ENCODE measurements at regions not wholly inside any gene's neighbourhood (a gene's known extent, or its start where the extent isn't known, plus 50 kb on each side); places are given as distances from the start of the nearest gene placed in this dataset.

DNA sequence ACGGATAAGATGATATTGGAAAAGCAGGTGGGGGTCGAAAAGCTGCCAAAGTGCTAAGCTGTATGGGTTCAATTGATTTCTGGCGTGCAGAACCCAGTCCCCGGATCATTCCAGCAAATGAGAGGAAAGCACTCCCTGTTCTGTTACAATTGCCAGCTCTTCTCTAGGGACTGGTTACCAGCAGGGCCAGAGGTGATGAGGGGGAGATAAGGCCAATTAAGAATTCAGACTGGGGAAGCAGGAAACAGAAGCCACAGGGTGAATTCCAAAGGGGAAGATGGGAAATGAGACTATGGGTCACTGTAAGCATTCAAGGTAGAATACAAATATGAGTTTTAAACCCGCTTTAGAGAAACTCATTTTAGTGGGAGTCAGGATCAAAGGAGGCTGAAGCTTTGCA lies 349.4 kb upstream of the MAP3K7 start:
- DNase-seq (ENCODE audit: low read depth), result no peak
- TF ChIP-seq, protein P1, sequence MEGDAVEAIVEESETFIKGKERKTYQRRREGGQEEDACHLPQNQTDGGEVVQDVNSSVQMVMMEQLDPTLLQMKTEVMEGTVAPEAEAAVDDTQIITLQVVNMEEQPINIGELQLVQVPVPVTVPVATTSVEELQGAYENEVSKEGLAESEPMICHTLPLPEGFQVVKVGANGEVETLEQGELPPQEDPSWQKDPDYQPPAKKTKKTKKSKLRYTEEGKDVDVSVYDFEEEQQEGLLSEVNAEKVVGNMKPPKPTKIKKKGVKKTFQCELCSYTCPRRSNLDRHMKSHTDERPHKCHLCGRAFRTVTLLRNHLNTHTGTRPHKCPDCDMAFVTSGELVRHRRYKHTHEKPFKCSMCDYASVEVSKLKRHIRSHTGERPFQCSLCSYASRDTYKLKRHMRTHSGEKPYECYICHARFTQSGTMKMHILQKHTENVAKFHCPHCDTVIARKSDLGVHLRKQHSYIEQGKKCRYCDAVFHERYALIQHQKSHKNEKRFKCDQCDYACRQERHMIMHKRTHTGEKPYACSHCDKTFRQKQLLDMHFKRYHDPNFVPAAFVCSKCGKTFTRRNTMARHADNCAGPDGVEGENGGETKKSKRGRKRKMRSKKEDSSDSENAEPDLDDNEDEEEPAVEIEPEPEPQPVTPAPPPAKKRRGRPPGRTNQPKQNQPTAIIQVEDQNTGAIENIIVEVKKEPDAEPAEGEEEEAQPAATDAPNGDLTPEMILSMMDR (conservative IDR thresholded peaks at IDR 0.05; ENCODE audit: low read depth, low read length), result no peak

DNA sequence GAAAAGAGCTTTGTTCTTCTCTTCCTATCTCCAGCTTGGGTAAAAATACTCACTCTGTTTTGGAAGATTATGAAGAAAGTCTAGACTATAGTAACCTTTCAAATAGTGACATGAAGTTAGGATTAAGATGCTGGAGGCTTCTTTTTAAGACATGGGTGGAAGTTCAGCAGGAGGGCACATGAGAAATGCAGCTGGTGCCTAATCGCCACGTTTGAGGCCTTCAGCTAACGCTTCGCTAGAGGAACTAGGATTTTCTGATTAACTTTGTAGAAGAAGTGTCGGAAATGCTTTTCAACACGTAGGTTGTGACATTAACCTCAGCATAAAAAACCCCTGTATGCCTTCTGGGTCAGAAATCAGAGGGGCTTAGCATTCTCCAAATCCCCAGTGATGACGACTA lies 348.1 kb upstream of the MAP3K7 start:
- TF ChIP-seq, protein P1 (conservative IDR thresholded peaks at IDR 0.05; ENCODE audit: low read depth, low read length), result no peak
- no peak for DNase-seq (ENCODE audit: low read depth)
- H3K4me3 ChIP-seq (ENCODE audit: low read depth, low read length), result no peak overlapping the region

More for the DNA sequence above, 349.4 kb upstream of the MAP3K7 start:
- H3K4me3 ChIP-seq (ENCODE audit: low read depth, low read length), result no peak overlapping the region

DNA sequence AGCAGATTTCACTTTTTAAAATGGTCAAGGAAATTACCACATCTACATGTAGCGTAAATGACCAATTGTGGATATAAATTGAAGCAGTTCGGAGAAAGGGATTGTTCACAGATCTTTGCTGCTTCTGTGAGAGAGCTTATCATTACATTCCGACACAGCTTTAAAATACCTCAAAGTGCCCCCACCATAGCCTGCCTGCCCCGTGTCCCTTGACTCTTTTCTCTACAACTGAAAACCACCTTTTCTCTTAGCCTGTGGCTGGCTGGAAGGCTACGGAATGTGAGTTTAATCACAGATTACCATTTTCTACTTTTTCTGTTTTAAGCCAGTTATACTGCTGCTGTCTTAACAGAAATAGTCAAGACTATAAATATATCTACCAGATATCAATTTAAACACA lies 347.2 kb upstream of the MAP3K7 start:
- no peak overlapping the region for H3K4me3 ChIP-seq (ENCODE audit: low read depth, low read length)
- TF ChIP-seq, protein P1 (conservative IDR thresholded peaks at IDR 0.05; ENCODE audit: low read depth, low read length), result no peak
- no peak for DNase-seq (ENCODE audit: low read depth)

DNA sequence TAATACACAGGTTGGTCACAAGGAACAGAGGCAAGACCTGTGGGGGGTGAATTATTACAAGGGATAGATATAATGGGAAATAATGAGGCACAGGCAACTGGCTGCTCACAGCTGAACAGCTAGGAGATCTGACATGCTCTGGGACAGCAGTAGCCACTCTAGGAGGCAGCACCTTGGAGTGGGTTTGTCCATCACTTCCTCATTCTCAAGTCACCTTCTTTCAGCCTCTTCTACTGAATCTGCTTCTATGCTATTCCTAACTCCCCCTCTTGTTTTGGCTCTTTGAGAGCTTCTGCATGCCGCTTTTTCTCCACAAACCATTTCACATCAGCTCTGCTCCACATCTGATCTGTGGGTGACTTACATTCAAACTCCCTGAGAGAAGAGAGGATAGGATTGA lies 345.5 kb upstream of the MAP3K7 start:
- no peak overlapping the region for H3K4me3 ChIP-seq (ENCODE audit: low read depth, low read length)
- DNase-seq (ENCODE audit: low read depth), result no peak
- TF ChIP-seq, protein P1 (conservative IDR thresholded peaks at IDR 0.05; ENCODE audit: low read depth, low read length), result no peak

DNA sequence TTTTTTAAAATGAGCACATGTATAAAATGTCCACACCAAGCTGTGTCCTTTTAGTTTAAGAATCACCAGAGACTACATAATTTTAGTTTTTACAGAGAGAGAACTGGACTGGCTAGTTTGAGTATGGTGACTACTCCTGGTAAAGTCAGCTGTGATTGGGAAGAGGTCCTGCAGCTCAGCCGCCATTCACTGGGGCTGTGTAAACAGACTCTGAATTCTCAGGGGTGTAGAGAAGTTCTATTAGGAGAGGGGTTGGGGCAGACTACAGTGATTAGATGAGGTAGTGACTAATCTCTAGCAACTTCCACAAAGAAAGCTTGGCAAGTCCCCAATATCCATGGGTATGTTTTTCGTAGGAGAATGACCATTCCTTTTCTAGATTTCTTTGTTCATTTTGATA lies 341.2 kb upstream of the MAP3K7 start:
- no peak for DNase-seq (ENCODE audit: low read depth)
- no peak overlapping the region for H3K4me3 ChIP-seq (ENCODE audit: low read depth, low read length)
- TF ChIP-seq, protein P1 (conservative IDR thresholded peaks at IDR 0.05; ENCODE audit: low read depth, low read length), result no peak

DNA sequence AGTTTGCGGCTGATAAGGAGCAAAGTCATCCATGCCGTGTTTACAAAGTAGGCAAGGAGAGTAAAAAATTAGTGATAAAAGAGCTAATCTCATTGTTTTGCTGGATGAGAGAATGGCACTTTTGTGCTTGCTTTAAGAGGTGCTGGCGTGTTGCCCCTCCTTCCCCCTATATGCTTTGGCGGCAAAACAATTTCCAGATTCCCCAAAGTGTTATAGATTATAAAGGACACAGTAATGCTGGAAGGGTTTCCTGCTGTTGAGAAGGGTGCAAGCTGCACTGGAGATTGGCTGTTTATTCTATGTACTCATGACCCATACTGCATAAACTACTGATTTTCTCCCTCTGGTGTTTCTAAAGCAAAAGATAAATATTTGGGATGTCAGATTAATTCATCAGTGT lies 338.9 kb upstream of the MAP3K7 start:
- TF ChIP-seq, protein P1 (conservative IDR thresholded peaks at IDR 0.05; ENCODE audit: low read depth, low read length), result no peak
- no peak for DNase-seq (ENCODE audit: low read depth)

DNA sequence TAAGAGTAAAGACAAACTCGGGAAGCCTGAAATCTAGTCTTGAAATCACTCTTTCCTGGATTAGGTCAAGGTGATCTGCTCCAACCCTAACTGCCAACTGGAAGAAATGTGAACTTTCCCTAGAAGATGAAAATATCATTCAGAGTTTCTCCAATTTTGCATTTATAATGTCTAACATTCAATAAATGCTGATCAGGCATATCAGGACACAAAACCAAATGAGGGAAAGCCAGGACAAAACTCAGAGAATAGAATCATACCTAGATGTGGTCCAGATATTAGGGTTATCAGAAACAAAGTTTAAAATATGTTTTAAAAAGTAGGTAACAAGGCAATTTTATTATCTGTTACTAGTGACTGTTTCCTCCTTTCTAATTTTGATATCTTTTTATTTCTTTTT lies 335.5 kb upstream of the MAP3K7 start:
- TF ChIP-seq, protein P1 (conservative IDR thresholded peaks at IDR 0.05; ENCODE audit: low read depth, low read length), result no peak
- H3K4me3 ChIP-seq (ENCODE audit: low read depth, low read length), result no peak overlapping the region
- no peak for DNase-seq (ENCODE audit: low read depth)

More for the DNA sequence above, 338.9 kb upstream of the MAP3K7 start:
- no peak overlapping the region for H3K4me3 ChIP-seq (ENCODE audit: low read depth, low read length)

All from epithelial cell of proximal tubule (primary cell).